CD14-positive monocyte (primary cell): ENCODE measurements at regions not wholly inside any gene's neighbourhood (a gene's known extent, or its start where the extent isn't known, plus 50 kb on each side); places are given as distances from the start of the nearest gene placed in this dataset.

Experiments used
- DNase-seq, 3 donors: peaks; one replicate each; pipeline ENCODE4 v3.0.0-alpha.2; 2011 to 2022
- H2AFZ ChIP-seq: 2 replicates; pipeline ENCODE4 v1.6.0; 2012; ENCODE audit warnings: mild to moderate bottlenecking, low read depth, low read length, inconsistent platforms; ENCODE audit not compliant: insufficient read depth, poor library complexity, severe bottlenecking
- H3K27ac ChIP-seq, 2 donors: 1 replicate in 1 of 2; 2 replicates in 1 of 2; pipeline ENCODE4 v1.5.1; 2012 to 2013; ENCODE audit warnings: low read length in 2 of 2, control low read depth in 1 of 2, inconsistent platforms in 1 of 2, low read depth in 1 of 2, mild to moderate bottlenecking in 1 of 2
- H3K27me3 ChIP-seq, 2 donors: one replicate each; pipeline versions ENCODE4 v1.6.0 to v1.6.1; 2011 to 2013; ENCODE audit warnings: low read length in 2 of 2; ENCODE audit not compliant: control insufficient read depth in 2 of 2, insufficient read depth in 2 of 2
- H3K36me3 ChIP-seq, 2 donors: replicated peaks in 1 of 2; 1 replicate in 1 of 2; 2 replicates in 1 of 2; pipeline versions ENCODE4 v1.5.1 to v1.6.1; 2012 to 2013; ENCODE audit warnings: low read length in 2 of 2, control low read depth in 1 of 2, inconsistent platforms in 1 of 2, mild to moderate bottlenecking in 1 of 2; ENCODE audit not compliant: insufficient read depth in 2 of 2, control insufficient read depth in 1 of 2
- H3K4me1 ChIP-seq, 2 donors: 1 replicate in 1 of 2; 2 replicates in 1 of 2; pipeline versions ENCODE4 v1.5.1 to v1.6.1; 2012 to 2013; ENCODE audit warnings: low read length in 2 of 2, control low read depth in 1 of 2, inconsistent platforms in 1 of 2, mild to moderate bottlenecking in 1 of 2, moderate library complexity in 1 of 2; ENCODE audit not compliant: insufficient read depth in 2 of 2, control insufficient read depth in 1 of 2
- H3K4me2 ChIP-seq: replicated peaks from 2 replicates; pipeline ENCODE3; 2012; ENCODE audit warnings: low read length, moderate library complexity, mild to moderate bottlenecking; ENCODE audit not compliant: poor library complexity, severe bottlenecking; ENCODE audit errors: extremely low read depth
- H3K4me3 ChIP-seq, 3 experiments: fragments of 200-600 bp in 1 of 3; sonication (generic) in 1 of 3; replicated peaks in 1 of 3; 1 replicate in 2 of 3; 2 replicates in 1 of 3; pipeline ENCODE4 v1.5.1; 2011 to 2013; ENCODE audit warnings: low read length in 3 of 3, mild to moderate bottlenecking in 3 of 3, control low read depth in 2 of 3, low read depth in 2 of 3, inconsistent platforms in 1 of 3, moderate library complexity in 1 of 3
- H3K79me2 ChIP-seq: 2 replicates; pipeline ENCODE4 v1.6.0; 2012; ENCODE audit warnings: mild to moderate bottlenecking, control low read depth, inconsistent platforms, low read length, moderate library complexity; ENCODE audit not compliant: insufficient read depth
- H3K9ac ChIP-seq: 2 replicates; pipeline ENCODE4 v1.6.0; 2017; ENCODE audit warnings: low read length, mild to moderate bottlenecking; ENCODE audit not compliant: insufficient read depth, poor library complexity, severe bottlenecking
- H3K9me3 ChIP-seq, 2 donors: replicated peaks in 1 of 2; 1 replicate in 1 of 2; 2 replicates in 1 of 2; pipeline versions ENCODE4 v1.5.1 to v1.6.1; 2012 to 2013; ENCODE audit warnings: low read length in 2 of 2, control low read depth in 1 of 2; ENCODE audit not compliant: control insufficient read depth in 1 of 2, insufficient read depth in 1 of 2
- H4K20me1 ChIP-seq: 2 replicates; pipeline ENCODE4 v1.6.0; 2012; ENCODE audit warnings: mild to moderate bottlenecking, low read length, control low read depth, moderate library complexity; ENCODE audit not compliant: insufficient read depth
- H3K27ac Mint-ChIP-seq, 7 donors: one replicate each; pipeline ENCODE4 v1.8.0; 2020; ENCODE audit warnings: mild to moderate bottlenecking in 7 of 7, mixed read lengths in 7 of 7, moderate library complexity in 6 of 7, inconsistent platforms in 2 of 7
- H3K27me3 Mint-ChIP-seq, 3 donors: one replicate each; pipeline ENCODE4 v1.8.0; 2021 to 2022; ENCODE audit warnings: low read depth in 3 of 3, mild to moderate bottlenecking in 3 of 3, mixed read lengths in 3 of 3, moderate library complexity in 3 of 3, inconsistent platforms in 1 of 3
- H3K36me3 Mint-ChIP-seq, 2 donors: one replicate each; pipeline ENCODE4 v1.8.0; 2020; ENCODE audit warnings: mixed read lengths in 2 of 2, inconsistent platforms in 1 of 2, mild to moderate bottlenecking in 1 of 2
- H3K4me1 Mint-ChIP-seq: one replicate; pipeline ENCODE4 v1.8.0; 2020; ENCODE audit warnings: mild to moderate bottlenecking, mixed read lengths
- H3K4me3 Mint-ChIP-seq, 2 donors: one replicate each; pipeline ENCODE4 v1.8.0; 2020; ENCODE audit warnings: mild to moderate bottlenecking in 2 of 2, mixed read lengths in 2 of 2, moderate library complexity in 1 of 2
- H3K9me3 Mint-ChIP-seq, 7 donors: one replicate each; pipeline ENCODE4 v1.8.0; 2020 to 2022; ENCODE audit warnings: mixed read lengths in 7 of 7, mild to moderate bottlenecking in 6 of 7, moderate library complexity in 6 of 7, inconsistent platforms in 2 of 7
- CTCF ChIP-seq: fragments of 200-600 bp; IDR thresholded peaks from one replicate; pipeline ENCODE4 v1.8.0; 2022; ENCODE audit warnings: antibody characterized with exemption, mild to moderate bottlenecking
- WGBS: methylation state at CpG from one replicate; pipeline ENCODE4 v1.1.5; 2013; ENCODE audit warnings: missing lambda C conversion rate; ENCODE audit not compliant: insufficient coverage; 5-methylcytosine and 5-hydroxymethylcytosine counted together
- intact Hi-C, 2 donors: fragments of 100-400 bp; cut with micrococcal nuclease; formaldehyde crosslinking; loops; one replicate each; pipeline versions ENCODE4 v1.15.0 to v1.15.1; 2023

GRCh38 chr11:13188179-13188578, 89.4 kb upstream of the BMAL1 start:
- Histone ChIP-seq H3K4me2 (no peak overlapping the region), H4K20me1 (no peaks in the 10 kb centered on the region), H3K27me3 (no peaks in the 10 kb centered on the region), H3K9ac (no peak overlapping the region), H3K36me3 (no peaks in the 10 kb centered on the region), H3K27ac (no peak overlapping the region), H3K4me3 (no peak overlapping the region), H2AFZ (no peak overlapping the region), H3K79me2 (no peaks in the 10 kb centered on the region), H3K9me3 (peaks cover 3 to 6% of the 10 kb centered on the region in 2 donors), H3K4me1 (peaks cover 6 to 7% of the 10 kb centered on the region in 2 donors)
- Mint-ChIP-seq H3K9me3 (peaks cover 10 to 20% (median 12%) of the 10 kb centered on the region in 7 donors), H3K27ac (no peak overlapping the region), H3K36me3 (no peaks in the 10 kb centered on the region), H3K27me3 (peaks cover 0 to 4% (median 0%) of the 10 kb centered on the region in 3 donors), H3K4me1 (peaks cover 5% of the 10 kb centered on the region), H3K4me3 (no peak overlapping the region)
- no peak for TF ChIP-seq CTCF
- intact Hi-C loops = loop anchor here (10.0 kb wide), 2 partner anchors 147 to 157 kb away; no protein-coding TSS in a partner anchor
- DNase-seq = no peak

- Histone ChIP-seq H3K79me2 (no peaks in the 10 kb centered on the region), H3K36me3 (no peaks in the 10 kb centered on the region), H3K4me2 (no peak overlapping the region), H3K27ac (no peak overlapping the region), H3K9ac (no peak overlapping the region), H2AFZ (no peak overlapping the region), H3K9me3 (peaks cover 3 to 6% of the 10 kb centered on the region in 2 donors), H4K20me1 (no peaks in the 10 kb centered on the region), H3K27me3 (no peaks in the 10 kb centered on the region), H3K4me1 (no peaks in the 10 kb centered on the region), H3K4me3 (no peak overlapping the region)
- peak overlapping the region in 1 of 7 donors; percentile 14 for H3K27ac Mint-ChIP-seq
- no CpG with 5 or more reads among the region's 4 CpGs for WGBS
- peaks cover 10 to 20% (median 14%) of the 10 kb centered on the region in 7 donors for H3K9me3 Mint-ChIP-seq
- no peak overlapping the region for H3K4me3 Mint-ChIP-seq
- H3K4me1 Mint-ChIP-seq = no peaks in the 10 kb centered on the region
- H3K27me3 Mint-ChIP-seq = peaks cover 0 to 4% (median 2%) of the 10 kb centered on the region in 3 donors
- TF ChIP-seq CTCF = no peak
- intact Hi-C loops = loop anchor here (10.0 kb wide), 2 partner anchors 145 to 155 kb away; no protein-coding TSS in a partner anchor
- DNase-seq = no peak
- H3K36me3 Mint-ChIP-seq = no peaks in the 10 kb centered on the region
These were observed 87.8 kb upstream of the BMAL1 start for GRCh38 chr11:13189561-13190426.
